Uterus (tissue), 2 donors: ENCODE measurements at regions not wholly inside any gene's neighbourhood (a gene's known extent, or its start where the extent isn't known, plus 50 kb on each side); places are given as distances from the start of the nearest gene placed in this dataset.

Source experiments
- POLR2A ChIP-seq, 2 donors: fragments of 450-650 bp; IDR thresholded peaks; one replicate each; pipeline ENCODE4 v1.6.1; 2016; ENCODE audit warnings: antibody characterized with exemption in 2 of 2, mild to moderate bottlenecking in 1 of 2, moderate library complexity in 1 of 2
- TF ChIP-seq, protein P1 (sequence below), 4 experiments: fragments of 200-600 bp in 2 of 4; fragments of 450-650 bp in 2 of 4; sonication (generic) in 2 of 4; IDR thresholded peaks; one replicate each; pipeline ENCODE4 v1.5.1; 2016 to 2019; ENCODE audit warnings: antibody characterized with exemption in 4 of 4, mild to moderate bottlenecking in 2 of 4, moderate library complexity in 1 of 4

DNA sequence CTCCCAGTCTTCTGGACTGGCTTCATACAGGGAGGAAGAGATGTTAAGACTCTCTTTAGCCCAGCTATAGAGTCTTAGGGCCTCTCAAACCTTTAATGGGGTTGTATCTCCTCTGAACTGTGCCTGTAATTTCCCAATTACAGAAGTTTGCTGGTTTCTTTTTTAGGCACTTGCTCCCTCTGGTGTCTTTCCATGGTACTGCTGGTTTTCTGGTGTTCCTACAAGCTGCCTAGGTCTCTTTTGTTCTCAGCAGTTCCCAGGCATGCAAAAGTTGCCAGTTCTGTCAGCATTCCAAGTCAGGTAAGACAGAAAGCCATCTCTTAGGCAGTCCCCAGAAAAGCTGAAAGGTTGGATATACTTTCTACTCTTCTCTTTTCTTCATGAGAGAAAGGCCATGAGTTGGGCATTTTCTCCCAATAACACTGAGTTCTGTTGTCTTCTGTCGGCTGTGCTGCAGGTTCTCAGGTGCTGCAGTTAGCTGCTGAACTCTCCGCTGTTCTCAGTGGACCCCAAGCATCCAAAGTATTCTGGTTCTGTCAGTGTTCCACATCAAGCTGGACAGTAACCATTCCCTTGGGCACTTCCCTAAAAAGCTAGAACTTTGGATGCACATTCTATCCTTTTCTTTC, 54.4 kb upstream of the EHHADH start:
- no peak for TF ChIP-seq POLR2A (IDR thresholded peaks at IDR 0.05)
- TF ChIP-seq, protein P1, sequence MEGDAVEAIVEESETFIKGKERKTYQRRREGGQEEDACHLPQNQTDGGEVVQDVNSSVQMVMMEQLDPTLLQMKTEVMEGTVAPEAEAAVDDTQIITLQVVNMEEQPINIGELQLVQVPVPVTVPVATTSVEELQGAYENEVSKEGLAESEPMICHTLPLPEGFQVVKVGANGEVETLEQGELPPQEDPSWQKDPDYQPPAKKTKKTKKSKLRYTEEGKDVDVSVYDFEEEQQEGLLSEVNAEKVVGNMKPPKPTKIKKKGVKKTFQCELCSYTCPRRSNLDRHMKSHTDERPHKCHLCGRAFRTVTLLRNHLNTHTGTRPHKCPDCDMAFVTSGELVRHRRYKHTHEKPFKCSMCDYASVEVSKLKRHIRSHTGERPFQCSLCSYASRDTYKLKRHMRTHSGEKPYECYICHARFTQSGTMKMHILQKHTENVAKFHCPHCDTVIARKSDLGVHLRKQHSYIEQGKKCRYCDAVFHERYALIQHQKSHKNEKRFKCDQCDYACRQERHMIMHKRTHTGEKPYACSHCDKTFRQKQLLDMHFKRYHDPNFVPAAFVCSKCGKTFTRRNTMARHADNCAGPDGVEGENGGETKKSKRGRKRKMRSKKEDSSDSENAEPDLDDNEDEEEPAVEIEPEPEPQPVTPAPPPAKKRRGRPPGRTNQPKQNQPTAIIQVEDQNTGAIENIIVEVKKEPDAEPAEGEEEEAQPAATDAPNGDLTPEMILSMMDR (IDR thresholded peaks at IDR 0.05) = peak in 1 of 4 experiments; percentile 10
